ENCODE measurements at regions not wholly inside any gene's neighbourhood (a gene's known extent, or its start where the extent isn't known, plus 50 kb on each side); places are given as distances from the start of the nearest gene placed in this dataset.
"Not testable (repeated sequence)": the region's sequence is repeated elsewhere in the genome, so short reads cannot be mapped to it uniquely, and the experiment has no call there.

GRCh38 chr12:84492351-84492883 lies 420.2 kb downstream of the SLC6A15 start:
- DNase-seq, result no peak

- no peak for DNase-seq
These were observed 427.8 kb downstream of the SLC6A15 start for GRCh38 chr12:84484798-84485197.

GRCh38 chr12:84480803-84481202 lies 431.8 kb downstream of the SLC6A15 start:
- no peak for DNase-seq

GRCh38 chr12:84470361-84470760 lies 442.2 kb downstream of the SLC6A15 start:
- DNase-seq, result no peak

- DNase-seq, result no peak
These were observed 448.0 kb downstream of the SLC6A15 start for GRCh38 chr12:84464616-84465015.

GRCh38 chr12:84463741-84464495 lies 448.7 kb downstream of the SLC6A15 start:
- DNase-seq, result peak; percentile 88

- DNase-seq, result no peak
These were observed 457.0 kb downstream of the SLC6A15 start for GRCh38 chr12:84455598-84455997.

- DNase-seq, result not testable (repeated sequence)
These were observed 466.1 kb downstream of the SLC6A15 start for GRCh38 chr12:84446478-84446877.

DNA sequence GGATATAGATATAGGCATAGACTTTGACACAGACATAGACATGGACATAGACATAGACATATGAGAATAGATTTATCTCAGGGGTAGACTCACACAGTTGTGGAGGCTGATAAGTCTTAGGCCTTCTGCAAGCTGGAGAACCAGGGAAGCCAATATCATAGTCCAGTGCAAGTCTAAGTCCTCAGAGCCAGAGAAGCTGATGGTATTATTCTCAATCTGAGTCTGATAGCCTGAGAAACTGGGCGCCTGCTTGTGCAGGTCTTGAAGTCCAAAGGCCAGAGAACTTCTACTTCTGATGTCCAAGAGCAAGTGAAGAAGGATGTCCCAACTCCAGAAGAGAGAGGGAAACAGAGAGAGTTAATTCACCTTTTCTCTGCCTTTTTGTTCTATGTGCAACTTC lies 476.5 kb downstream of the SLC6A15 start:
- DNase-seq, result no peak

- no peak for DNase-seq
These were observed 476.9 kb downstream of the SLC6A15 start for GRCh38 chr12:84435682-84436081.

GRCh38 chr12:84422340-84422739 lies 490.3 kb downstream of the SLC6A15 start:
- no peak for DNase-seq

DNA sequence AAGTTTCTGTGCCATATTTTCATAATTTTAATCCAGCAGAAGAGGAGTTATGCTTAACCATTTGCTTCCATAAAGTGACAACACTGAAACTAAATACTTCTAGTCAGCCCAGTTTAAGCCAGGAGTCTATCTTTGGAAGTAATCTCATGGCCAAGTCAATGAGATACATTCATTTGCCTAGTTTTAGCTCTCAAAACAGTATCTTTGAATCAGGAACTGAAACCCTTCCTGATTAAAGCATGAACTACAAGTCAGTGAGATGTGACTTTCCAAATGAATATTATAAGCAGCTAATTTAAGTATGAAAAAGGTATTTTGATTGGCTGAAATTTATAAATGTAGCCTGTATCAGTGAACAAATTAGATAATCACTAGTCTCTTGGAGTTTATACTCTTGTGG lies 491.5 kb downstream of the SLC6A15 start:
- no peak for DNase-seq

- peak; percentile 6 for DNase-seq
These were observed 496.0 kb downstream of the SLC6A15 start for GRCh38 chr12:84416626-84417025.

GRCh38 chr12:84415946-84416345 lies 496.7 kb downstream of the SLC6A15 start:
- DNase-seq, result no peak

DNA sequence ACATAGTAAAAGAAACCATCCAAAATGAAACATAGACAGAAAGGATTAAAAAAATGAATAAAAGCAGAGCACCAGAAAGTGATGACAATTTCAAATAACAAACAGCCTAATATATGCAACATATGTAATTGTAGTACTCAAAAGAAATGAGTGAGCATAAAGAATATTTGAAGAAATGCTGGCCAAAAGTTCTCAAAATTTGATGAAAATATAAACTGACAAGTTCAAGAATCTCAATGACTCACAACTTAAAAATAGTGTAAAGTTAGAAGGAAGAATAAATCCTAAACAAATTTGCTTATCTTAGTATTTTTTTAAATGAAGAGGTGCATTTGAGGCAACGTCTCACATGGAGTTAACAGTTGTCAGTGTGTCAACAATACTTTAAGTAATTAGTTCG lies 498.9 kb downstream of the SLC6A15 start:
- DNase-seq, result no peak

- no peak for DNase-seq
These were observed 500.4 kb downstream of the SLC6A15 start for GRCh38 chr12:84412226-84412625.

GRCh38 chr12:84411031-84411430 lies 501.6 kb downstream of the SLC6A15 start:
- no peak for DNase-seq

DNA sequence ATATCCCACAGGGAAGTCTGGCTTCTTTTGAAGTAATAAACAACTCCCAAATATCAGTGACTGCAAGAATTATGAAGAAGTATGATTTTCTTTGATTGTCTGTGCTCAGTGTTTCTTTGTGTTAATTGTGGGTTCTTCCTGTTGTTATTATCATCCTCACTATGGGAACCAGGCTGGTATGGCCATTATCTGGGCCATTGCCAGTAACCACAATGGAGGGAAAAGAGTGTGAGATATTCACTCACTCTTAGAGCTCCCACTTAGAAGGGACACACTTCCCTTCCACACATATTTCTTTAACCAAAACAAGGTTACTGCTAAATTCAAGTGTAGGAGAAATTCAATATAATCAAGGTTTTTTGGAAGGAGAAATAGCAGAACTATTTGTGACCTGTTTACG lies 503.7 kb downstream of the SLC6A15 start:
- no peak for DNase-seq

DNA sequence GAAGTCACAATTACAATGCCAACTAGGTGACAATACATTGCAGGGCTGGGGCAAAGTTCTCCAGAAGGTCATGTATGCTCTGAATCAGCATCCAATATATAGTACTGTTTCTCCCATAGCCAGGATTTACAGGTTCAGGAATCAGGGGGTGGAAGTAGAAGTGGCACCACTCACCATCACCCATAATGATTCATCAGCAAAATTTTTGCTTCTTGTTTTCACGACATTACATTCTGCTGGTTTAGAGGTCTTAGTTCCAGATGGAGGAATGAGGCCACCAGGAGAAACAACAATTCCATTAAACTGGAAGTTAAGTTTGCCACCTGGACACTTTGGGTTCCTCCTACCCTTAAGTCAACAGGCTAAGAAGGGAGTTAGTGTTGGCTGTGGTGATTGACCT lies 505.9 kb downstream of the SLC6A15 start:
- not testable (repeated sequence) for DNase-seq

- DNase-seq, result peak; percentile 46
These were observed 514.8 kb downstream of the SLC6A15 start for GRCh38 chr12:84397846-84398245.

DNA sequence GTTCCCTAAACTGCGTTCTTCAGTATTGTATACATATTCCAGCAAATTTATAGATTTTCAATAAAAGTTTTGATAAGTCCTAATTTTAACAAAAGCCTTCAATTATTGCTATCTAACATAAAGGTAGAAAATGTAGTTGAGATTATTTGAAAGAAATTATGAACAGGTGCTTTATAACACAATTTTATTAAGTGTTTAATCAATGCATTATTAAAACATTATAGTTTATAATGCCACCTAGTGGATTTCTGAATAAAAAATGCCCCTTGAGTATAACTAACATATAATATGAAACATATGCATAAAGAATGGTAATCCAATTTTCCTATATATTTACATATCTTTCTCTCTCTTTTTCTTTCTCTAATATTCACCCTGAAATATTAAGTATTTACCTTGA lies 515.3 kb downstream of the SLC6A15 start:
- no peak for DNase-seq

DNA sequence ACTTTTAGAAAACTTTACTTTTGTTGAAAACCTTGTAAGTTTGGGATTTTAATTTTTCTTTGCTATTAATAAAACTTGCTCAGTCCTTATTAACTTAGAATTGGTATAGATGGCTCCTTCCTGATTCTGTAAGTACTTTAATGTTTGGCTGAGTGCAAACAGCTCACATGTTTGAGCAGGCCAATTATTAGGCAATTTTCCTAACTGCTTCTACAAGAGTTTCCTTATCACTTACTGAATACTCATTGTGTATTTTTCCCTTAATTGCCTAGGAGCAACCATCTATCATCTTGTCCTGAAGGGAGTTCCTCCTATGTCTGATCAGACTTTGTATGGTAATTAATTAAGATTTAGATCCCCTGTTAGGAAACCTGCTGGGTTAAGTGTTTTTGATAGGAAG lies 521.4 kb downstream of the SLC6A15 start:
- DNase-seq, result not testable (repeated sequence)

- DNase-seq, result no peak
These were observed 528.2 kb downstream of the SLC6A15 start for GRCh38 chr12:84384384-84384783.

DNA sequence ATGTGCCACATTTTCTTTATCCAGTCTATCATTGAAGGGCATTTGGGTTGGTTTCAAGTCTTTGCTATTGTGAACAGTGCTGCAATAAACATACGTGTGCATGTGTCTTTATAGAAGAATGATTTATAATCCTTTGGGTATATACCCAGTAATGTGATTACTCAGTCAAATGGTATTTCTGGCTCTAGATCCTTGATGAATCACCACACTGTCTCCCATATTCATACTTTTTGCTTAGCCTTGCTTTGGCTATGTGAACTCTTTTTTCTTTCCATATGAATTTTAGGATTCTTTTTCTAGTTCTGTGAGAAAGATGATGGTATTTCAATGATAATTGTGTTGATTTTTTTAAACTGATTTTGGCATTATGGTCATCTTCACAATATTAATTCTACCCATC lies 530.1 kb downstream of the SLC6A15 start:
- not testable (repeated sequence) for DNase-seq

Measured in skin of body (tissue), 1 donor.